ENCODE measurements at regions not wholly inside any gene's neighbourhood (a gene's known extent, or its start where the extent isn't known, plus 50 kb on each side); places are given as distances from the start of the nearest gene placed in this dataset.

GRCh38 chr13:44159633-44160279 lies 213.9 kb upstream of the SERP2 start:
- H3K36me3 Mint-ChIP-seq (ENCODE audit: low read depth), result no peaks in the 10 kb centered on the region
- 65 to 81% methylated on average over 7 to 8 of the region's 8 CpGs for WGBS, 2 experiments (ENCODE audit: insufficient coverage in 1 of 2, insufficient read length in 1 of 2)
- H3K36me3 ChIP-seq (ENCODE audit: control insufficient read depth, insufficient read depth, low read length), result no peaks in the 10 kb centered on the region
- H3K4me3 Mint-ChIP-seq, result no peak overlapping the region
- no peak overlapping the region for H3K4me3 ChIP-seq (ENCODE audit: low read length)
- H3K9me3 Mint-ChIP-seq, result no peaks in the 10 kb centered on the region
- no peaks in the 10 kb centered on the region for H3K27me3 ChIP-seq (ENCODE audit: control insufficient read depth, insufficient read depth, low read length, poor library complexity, severe bottlenecking)
- peaks cover 17% of the 10 kb centered on the region for H3K4me1 Mint-ChIP-seq
- TF ChIP-seq CTCF (conservative IDR thresholded peaks at IDR 0.05), result no peak
- no peak for DNase-seq
- no peak overlapping the region for H3K27ac ChIP-seq (ENCODE audit: low read depth, low read length)
- no peaks in the 10 kb centered on the region for H3K4me1 ChIP-seq (ENCODE audit: control insufficient read depth, insufficient read depth, low read length)
- no peak overlapping the region for H3K9ac ChIP-seq (ENCODE audit: extremely low read depth, low read length, poor library complexity, severe bottlenecking)
- no peaks in the 10 kb centered on the region for H3K9me3 ChIP-seq (ENCODE audit: control insufficient read depth, low read length)
- no peak overlapping the region for H3K27ac Mint-ChIP-seq
- H3K27me3 Mint-ChIP-seq (ENCODE audit: insufficient read depth), result peaks cover 2% of the 10 kb centered on the region

GRCh38 chr13:44160591-44161191 lies 212.9 kb upstream of the SERP2 start:
- Histone ChIP-seq H3K9me3 (ENCODE audit: control insufficient read depth, low read length) (no peaks in the 10 kb centered on the region), H3K27ac (ENCODE audit: low read depth, low read length) (no peak overlapping the region), H3K9ac (ENCODE audit: extremely low read depth, low read length, poor library complexity, severe bottlenecking) (no peak overlapping the region), H3K4me1 (ENCODE audit: control insufficient read depth, insufficient read depth, low read length) (no peaks in the 10 kb centered on the region), H3K27me3 (ENCODE audit: control insufficient read depth, insufficient read depth, low read length, poor library complexity, severe bottlenecking) (no peaks in the 10 kb centered on the region), H3K4me3 (ENCODE audit: low read length) (no peak overlapping the region), H3K36me3 (ENCODE audit: control insufficient read depth, insufficient read depth, low read length) (no peaks in the 10 kb centered on the region)
- Mint-ChIP-seq H3K27me3 (ENCODE audit: insufficient read depth) (peaks cover 2% of the 10 kb centered on the region), H3K4me1 (peaks cover 12% of the 10 kb centered on the region), H3K4me3 (no peak overlapping the region), H3K27ac (no peak overlapping the region), H3K9me3 (no peaks in the 10 kb centered on the region), H3K36me3 (ENCODE audit: low read depth) (no peaks in the 10 kb centered on the region)
- TF ChIP-seq CTCF (conservative IDR thresholded peaks at IDR 0.05), result no peak
- DNase-seq, result no peak
- 90 to 92% methylated on average over 5 to 10 of the region's 10 CpGs for WGBS, 2 experiments (ENCODE audit: insufficient coverage in 1 of 2, insufficient read length in 1 of 2)

- Histone ChIP-seq H3K27me3 (ENCODE audit: control insufficient read depth, insufficient read depth, low read length, poor library complexity, severe bottlenecking) (no peaks in the 10 kb centered on the region), H3K9me3 (ENCODE audit: control insufficient read depth, low read length) (no peaks in the 10 kb centered on the region), H3K36me3 (ENCODE audit: control insufficient read depth, insufficient read depth, low read length) (no peaks in the 10 kb centered on the region), H3K4me3 (ENCODE audit: low read length) (no peak overlapping the region), H3K9ac (ENCODE audit: extremely low read depth, low read length, poor library complexity, severe bottlenecking) (no peak overlapping the region), H3K27ac (ENCODE audit: low read depth, low read length) (no peak overlapping the region), H3K4me1 (ENCODE audit: control insufficient read depth, insufficient read depth, low read length) (no peaks in the 10 kb centered on the region)
- no peak overlapping the region for H3K27ac Mint-ChIP-seq
- H3K4me3 Mint-ChIP-seq, result no peak overlapping the region
- H3K9me3 Mint-ChIP-seq, result no peaks in the 10 kb centered on the region
- WGBS, 2 experiments (ENCODE audit: insufficient coverage in 1 of 2, insufficient read length in 1 of 2), result 93 to 100% methylated on average over 1 to 4 of the region's 4 CpGs
- H3K27me3 Mint-ChIP-seq (ENCODE audit: insufficient read depth), result peaks cover 2% of the 10 kb centered on the region
- H3K4me1 Mint-ChIP-seq, result peaks cover 6% of the 10 kb centered on the region
- no peak for DNase-seq
- no peaks in the 10 kb centered on the region for H3K36me3 Mint-ChIP-seq (ENCODE audit: low read depth)
- no peak for TF ChIP-seq CTCF (conservative IDR thresholded peaks at IDR 0.05)
These were observed 210.5 kb upstream of the SERP2 start for GRCh38 chr13:44163108-44163507.

All from endodermal cell (in vitro differentiated cells).